ENCODE measurements at regions not wholly inside any gene's neighbourhood (a gene's known extent, or its start where the extent isn't known, plus 50 kb on each side); places are given as distances from the start of the nearest gene placed in this dataset.

DNA sequence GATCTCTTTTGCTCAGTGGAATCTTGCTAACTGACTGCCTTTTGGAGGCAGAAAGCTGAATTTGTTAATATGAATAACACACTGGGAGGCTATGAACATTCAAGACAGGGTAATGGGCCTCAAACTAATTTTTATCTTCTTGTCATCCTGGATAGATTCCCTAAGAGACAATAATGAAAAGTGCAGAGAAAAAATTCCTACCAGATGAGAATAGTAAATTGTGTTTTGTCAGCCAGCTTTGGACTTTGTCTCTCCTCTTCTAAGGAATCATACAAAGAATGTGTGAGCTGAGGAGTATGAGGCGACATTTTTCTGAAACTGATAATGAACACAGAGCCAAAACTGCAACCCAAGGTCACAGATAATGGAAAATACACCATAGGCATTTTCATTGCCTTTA lies 649.3 kb downstream of the IQCM start:
- no peak for TF ChIP-seq EZH2 (IDR thresholded peaks at IDR 0.05; ENCODE audit: insufficient read depth, poor library complexity, severe bottlenecking)
- TF ChIP-seq EZH2phosphoT487 (IDR thresholded peaks at IDR 0.05; ENCODE audit: insufficient read depth, low read depth) = no peak
